ENCODE measurements at regions not wholly inside any gene's neighbourhood (a gene's known extent, or its start where the extent isn't known, plus 50 kb on each side); places are given as distances from the start of the nearest gene placed in this dataset.
A peak's percentile ranks its signal among the peaks of the same experiment; 100 is the strongest.

DNA sequence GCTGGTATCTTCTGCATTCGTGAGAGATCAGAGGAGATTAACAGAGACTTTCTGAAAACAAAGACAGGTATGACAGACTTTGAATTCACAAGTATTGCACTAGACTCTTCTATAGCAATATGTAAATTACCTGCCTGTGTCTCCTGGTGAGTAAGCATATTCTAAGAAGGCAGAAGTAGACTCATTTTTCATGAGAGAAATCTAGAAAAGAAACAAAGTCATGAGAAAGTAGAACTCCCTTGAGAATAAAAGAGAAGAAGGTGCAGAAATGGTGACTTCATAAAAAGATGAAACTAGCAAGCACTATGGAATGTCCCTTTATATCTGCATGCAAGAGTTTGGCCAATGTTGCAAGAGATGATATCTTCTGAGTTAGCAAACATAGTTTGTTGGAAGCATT lies 419.8 kb downstream of the DMRT2 start:
- no peak for DNase-seq

GRCh38 chr9:1473956-1474634 lies 423.9 kb downstream of the DMRT2 start:
- DNase-seq, result peak in 1 of 3 donors; percentile 57

GRCh38 chr9:1474671-1475070 lies 424.5 kb downstream of the DMRT2 start:
- peak in 1 of 3 donors; percentile 42 for DNase-seq

GRCh38 chr9:1490341-1491232 lies 440.4 kb downstream of the DMRT2 start:
- DNase-seq, result peak in 2 of 3 donors; percentile 14 to 35

DNA sequence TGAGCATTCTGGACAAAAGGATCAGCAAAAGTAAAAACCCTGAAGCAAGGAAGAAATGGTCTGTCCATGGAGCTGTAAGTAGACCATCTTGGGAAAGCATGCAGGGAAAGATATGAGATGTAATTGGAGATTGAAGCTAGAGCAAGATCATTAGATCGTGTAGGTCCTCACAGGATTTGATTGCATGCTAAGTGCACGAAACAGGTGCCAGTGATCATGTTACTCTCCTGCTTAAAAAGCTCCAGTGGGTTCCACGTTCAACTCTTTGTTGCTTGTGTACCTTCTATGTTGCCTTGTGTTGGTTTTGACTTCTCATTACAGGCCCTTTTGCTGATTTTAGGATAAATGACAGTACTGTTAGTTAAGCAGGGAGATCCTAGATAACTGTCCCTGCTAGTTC lies 442.0 kb downstream of the DMRT2 start:
- peak in 1 of 3 donors; percentile 7 for DNase-seq

DNA sequence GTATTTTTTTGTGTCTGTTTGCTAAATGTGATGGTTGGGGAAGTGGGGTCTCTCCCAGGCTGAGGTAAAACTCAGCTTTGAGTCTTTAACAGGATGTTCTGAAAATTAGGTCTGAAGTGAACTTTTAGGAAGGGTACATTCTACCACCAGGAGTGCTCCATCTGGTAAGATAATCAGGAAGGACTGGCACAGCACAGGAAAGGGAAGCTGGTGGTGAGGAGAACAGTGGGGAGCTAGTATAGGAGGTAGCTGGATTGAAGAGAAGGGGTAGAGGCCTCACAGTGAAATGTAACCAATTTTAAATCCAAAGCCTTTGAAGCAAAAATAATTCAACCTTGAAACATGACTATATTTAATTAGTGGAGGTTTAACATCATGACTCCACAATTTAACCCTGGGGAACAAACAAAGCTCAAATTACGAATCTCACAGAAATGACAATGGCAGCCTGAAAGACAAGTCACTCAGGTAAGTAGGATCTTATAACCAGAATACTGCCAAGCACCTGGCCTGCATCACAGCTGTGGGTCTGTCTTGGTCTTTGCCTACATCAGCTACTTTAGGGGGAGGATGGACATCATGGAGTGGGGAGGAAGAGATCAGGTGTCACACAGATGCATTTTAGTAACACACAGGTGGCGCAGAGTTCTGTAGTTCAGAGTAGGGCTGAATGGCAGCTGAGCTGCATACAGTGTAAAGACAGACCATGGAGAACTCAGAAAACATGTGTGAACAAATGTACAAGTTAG lies 445.3 kb downstream of the DMRT2 start:
- no peak for DNase-seq

- no peak for DNase-seq
Measured at GRCh38 chr9:1505489-1505888, 455.3 kb downstream of the DMRT2 start.

DNA sequence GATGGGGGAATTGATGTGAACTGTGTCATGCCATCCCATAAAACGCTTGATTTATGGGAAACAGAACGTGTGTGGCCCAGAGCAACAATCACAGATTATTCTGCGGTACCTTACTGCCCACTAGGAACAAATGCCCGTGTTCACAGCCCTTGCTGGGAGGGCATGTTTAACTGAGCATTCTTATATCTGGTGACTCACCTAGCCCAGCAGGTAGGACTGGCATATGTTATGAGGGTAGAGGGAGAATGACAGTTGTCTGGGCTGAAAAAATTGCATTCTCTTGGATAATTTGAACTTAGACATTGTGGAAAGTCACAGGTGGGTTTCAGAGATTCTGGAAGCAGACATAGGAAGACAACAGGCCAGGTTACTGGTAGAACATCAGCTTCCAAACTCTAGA lies 460.6 kb downstream of the DMRT2 start:
- no peak for DNase-seq

DNA sequence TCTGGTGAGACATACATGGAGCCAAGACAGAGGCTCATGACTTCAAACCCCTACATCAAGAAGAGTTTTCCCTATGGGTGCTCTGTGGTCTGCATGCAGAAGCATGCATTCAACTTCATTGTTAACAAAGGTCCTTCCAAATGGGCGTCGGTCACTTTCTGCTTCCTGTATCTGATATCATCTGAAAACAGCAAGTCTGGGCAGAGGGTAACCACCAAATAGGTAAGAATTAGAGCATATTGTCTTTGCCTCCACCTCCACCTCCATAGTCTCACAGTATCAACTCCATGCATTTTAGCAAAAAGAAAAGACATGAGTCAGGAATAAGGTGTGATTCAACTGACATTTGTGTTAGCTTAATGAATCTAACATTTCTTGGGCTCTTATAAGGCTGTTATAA lies 462.9 kb downstream of the DMRT2 start:
- DNase-seq, result no peak

DNA sequence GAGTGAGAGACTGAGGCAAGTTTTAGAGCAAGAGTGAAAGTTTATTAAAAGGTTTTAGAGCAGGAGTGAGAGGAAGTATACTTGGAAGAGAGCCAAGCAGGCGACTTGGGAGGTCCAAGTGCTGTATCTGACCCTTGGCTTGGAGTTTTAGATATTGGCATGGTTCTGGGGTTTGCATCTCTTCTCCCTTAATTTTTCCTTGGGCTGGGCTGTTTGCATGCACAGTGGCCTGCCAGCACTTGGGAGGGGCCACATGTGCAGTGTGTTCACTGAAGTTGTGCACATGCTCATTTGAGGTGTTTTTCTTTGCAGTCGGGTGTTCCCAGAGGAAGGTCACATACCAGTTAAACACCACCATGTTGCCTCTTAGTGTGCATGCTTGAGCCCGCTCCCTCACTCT lies 464.1 kb downstream of the DMRT2 start:
- DNase-seq, result peak in 1 of 3 donors; percentile 41

GRCh38 chr9:1514776-1515363 lies 464.7 kb downstream of the DMRT2 start:
- DNase-seq, result no peak

DNA sequence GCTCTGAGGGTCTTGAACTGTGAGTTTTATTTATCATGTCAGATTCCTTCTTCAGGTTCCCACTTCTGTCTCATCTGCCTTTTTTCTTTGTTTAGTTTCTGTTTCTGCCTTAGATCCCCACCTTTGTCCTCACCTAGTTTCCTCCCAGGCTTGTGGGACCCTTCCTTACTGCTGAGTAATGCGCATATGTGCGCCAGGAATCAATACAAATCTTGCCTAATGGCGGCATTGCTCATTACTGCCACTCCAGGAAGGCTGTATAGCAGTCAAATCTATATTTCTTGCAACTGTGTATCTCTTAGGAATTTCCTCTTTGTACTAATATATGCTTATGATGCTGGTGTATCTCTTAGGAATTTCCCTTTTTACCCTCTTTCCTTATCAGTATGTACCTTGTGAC lies 465.4 kb downstream of the DMRT2 start:
- DNase-seq, result no peak

- no peak for DNase-seq
Measured at GRCh38 chr9:1521547-1521946, 471.4 kb downstream of the DMRT2 start.

GRCh38 chr9:1522219-1522767 lies 472.1 kb downstream of the DMRT2 start:
- peak in 2 of 3 donors; percentile 41 to 69 for DNase-seq

- DNase-seq, result peak in 1 of 3 donors; percentile 57
Measured at GRCh38 chr9:1528456-1528855, 478.3 kb downstream of the DMRT2 start.

DNA sequence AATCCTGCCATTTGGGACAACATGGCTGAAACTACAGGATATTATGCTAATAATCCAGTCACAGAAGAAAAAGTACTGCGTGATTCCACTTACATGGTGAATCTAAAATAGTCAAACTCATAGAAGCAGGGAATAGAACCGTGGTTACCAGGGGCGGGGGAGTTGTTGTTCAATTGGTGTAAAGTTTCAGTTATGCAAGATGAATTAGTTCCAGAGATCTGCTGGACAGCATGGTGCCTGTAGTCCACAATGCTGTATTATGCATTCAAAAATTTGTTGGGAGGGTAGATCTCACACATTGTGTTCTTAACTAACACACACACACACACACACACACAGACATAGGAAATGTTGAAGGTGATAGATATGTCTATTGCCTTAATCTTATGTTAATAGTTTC lies 480.5 kb downstream of the DMRT2 start:
- peak in 2 of 3 donors; percentile 35 to 56 for DNase-seq

GRCh38 chr9:1531424-1531823 lies 481.3 kb downstream of the DMRT2 start:
- peak; percentile 48 to 76 (median 62) for DNase-seq

DNA sequence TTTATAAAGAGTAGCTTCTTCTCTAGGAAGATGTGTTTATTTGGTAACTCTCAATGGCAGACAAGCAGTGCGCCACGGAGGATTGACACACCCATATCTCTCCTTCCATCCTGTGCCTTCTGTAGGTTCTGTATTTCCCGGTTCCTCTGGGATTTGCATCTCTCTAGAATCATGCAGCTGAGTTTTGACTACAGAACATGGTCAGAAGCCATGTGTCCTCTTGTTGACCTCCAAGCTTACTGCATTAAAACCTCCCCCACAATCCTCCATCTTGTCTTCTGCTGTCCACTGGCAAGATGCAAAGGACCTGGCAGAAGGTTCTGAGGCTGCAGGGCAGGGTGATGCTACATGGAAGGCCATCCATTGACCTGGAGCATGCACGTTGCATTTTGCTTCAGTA lies 482.0 kb downstream of the DMRT2 start:
- DNase-seq, result peak; percentile 40 to 87 (median 68)

- no peak for DNase-seq
Measured at GRCh38 chr9:1535051-1535450, 480.1 kb upstream of the SMARCA2 start.

DNA sequence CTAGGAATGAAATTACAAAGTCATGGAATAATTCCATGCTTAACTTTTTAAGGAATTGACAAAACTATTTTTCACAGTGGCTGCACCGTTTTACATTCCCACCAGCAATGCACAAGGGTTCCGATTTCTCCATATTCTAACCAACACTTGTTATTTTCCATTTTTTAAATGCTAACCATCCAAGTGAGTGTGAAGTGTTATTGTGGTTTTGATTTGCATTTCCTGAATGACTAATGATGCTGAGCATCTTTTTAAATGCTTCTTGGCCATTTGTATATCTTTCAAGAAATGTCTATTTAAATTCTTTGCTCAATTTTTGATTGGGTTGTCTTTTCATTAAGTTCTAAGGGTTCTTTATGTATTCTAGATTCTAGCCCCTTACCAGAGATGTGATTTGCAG lies 479.5 kb upstream of the SMARCA2 start:
- no peak for DNase-seq

GRCh38 chr9:1536522-1537170 lies 478.5 kb upstream of the SMARCA2 start:
- no peak for DNase-seq
